ENCODE measurements at regions not wholly inside any gene's neighbourhood (a gene's known extent, or its start where the extent isn't known, plus 50 kb on each side); places are given as distances from the start of the nearest gene placed in this dataset.

DNA sequence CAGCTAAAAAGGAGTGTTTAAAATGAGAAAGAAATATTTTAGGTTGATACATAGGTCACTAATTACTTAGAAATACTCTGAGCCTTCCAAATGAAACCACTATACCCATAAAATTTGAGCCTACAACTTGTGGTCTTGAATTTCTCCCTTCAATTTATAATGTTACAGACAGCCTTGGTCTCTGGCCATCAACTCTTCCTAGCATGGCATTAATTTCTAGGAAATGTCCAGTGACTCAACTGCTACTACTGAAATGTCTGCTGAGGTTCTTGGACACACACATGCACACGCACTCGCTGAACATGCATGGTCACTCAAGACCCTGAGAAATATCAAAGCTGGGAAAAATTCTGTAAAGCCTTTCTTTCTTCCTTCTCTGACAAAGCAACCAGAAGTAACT lies 61.1 kb upstream of the SAMSN1 start:
- DNase-seq = no peak

DNA sequence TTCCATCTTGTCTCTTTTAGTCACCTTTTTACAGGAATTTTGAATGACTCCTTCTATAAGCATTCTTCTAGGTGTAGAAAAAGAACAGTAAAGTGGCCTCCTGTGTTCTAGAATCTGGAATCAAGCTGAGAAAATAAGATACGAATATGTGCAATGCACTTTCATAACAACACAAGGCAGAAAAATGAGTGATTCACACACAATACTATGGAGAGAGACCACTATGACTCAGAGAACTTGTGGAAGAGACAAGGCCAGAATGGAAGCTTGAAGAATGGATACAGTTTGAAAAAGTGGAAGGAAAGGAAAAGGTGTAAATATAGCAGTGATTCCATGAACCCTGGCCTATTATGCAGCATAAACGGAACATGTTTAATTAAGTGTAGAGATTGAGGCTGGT lies 57.1 kb upstream of the SAMSN1 start:
- DNase-seq = no peak

DNA sequence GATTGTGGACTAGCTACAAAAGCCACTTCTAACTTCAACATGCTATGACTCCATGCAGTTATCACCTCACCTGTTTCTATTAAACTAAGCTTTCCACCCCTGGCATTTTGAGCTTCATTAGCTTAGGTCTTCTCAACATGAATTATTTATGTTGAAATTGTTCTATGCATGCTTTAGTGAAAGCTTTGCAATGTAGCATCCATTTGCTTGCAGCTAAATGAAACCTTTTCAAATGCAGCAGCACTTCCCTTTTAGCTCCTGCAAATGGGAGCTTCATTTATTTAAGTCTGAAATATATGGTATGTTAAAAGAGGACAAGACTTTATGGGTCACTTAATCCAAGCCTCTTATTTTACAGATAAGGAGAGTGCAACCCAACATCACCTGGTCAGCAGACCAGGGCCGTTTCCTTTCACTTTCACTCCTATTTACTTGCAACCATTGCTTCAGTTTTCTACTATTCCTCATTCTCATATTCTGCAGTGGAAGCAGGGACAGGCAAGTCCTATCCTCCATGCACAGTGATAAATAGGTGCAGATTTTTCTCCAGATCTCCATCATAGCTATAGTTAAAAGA lies 56.4 kb upstream of the SAMSN1 start:
- DNase-seq = no peak

DNA sequence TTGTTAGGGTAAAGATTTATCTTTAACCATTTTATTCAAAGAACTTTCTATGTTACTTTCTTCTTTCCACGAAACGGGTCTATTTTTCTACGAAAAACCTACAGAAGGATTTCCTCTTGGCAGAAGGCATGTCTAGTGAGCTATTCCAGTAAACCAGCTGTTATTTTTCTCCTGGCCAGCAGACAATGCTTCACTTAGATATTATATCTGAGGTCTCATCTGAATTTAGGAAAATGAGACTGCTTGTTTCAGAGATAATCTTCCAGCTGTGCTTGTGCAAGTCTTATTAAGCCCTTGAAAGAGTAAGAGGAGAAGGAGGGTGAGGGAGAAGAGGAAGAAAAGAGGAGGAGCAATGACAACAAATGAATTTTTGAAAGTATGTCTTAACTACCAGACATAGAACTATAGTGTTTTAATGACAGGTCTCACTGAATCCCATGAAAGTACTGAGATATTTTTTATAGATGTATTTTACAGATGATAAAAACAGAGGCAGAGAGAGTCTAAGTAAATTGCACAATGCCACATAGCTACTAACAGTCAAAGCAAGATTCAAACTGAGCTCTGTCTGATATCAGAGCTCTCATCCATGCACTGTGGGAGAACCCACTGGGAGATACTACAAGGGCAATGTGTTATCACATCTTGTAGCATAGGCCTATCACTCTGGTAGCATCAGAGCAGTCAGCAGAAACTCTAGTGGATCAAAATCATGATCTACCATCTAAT lies 54.6 kb upstream of the SAMSN1 start:
- no peak for DNase-seq

DNA sequence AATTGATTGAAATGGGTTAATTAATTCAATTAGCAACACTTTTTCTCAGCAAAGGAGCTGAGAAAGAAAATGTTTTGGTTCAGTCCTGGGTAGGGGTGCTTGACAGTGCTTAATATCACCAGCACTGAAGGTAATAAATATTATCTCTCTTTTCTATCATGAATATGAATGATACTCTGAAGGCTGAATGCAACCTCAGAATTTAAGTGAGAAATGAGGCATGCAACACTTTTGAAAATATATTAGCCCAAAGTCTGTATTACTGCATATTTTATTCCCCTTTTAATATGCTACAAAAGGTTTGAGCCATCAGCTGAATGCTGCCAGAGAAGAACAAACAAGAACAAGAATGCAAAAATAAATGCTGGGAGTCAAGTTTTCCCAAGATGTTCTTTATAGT lies 52.0 kb upstream of the SAMSN1 start:
- DNase-seq = no peak

All from stimulated activated CD4-positive, alpha-beta T cell treated with anti-CD3 and anti-CD28 coated beads, Interleukin-4, amount 100 ng/mL, for 1 hour (primary cell).